DND-41 (cell line): ENCODE measurements at regions not wholly inside any gene's neighbourhood (a gene's known extent, or its start where the extent isn't known, plus 50 kb on each side); places are given as distances from the start of the nearest gene placed in this dataset.
A peak's percentile ranks its signal among the peaks of the same experiment; 100 is the strongest.

Source experiments
- ATAC-seq: fragments of 200-7000 bp; cut with Tn5 transposase; 3 replicates; pipeline ENCODE4 v1.9.1; 2021; ENCODE audit warnings: low read depth; ENCODE audit not compliant: insufficient read depth
- DNase-seq: peaks from one replicate; pipeline ENCODE4 v3.0.0-alpha.2; 2020
- H2AFZ ChIP-seq: 2 replicates; pipeline ENCODE4 v1.6.0; 2012; ENCODE audit warnings: low read depth, low read length
- H3K27ac ChIP-seq: 2 replicates; pipeline ENCODE4 v1.5.1; 2012; ENCODE audit warnings: low read length, inconsistent platforms
- H3K27me3 ChIP-seq: fragments of 200-600 bp; sonication (generic); 2 replicates; pipeline ENCODE4 v1.6.0; 2012; ENCODE audit warnings: low read length, mild to moderate bottlenecking, inconsistent platforms; ENCODE audit not compliant: insufficient read depth, poor library complexity
- H3K36me3 ChIP-seq: 2 replicates; pipeline ENCODE4 v1.5.1; 2012; ENCODE audit warnings: low read length, inconsistent platforms; ENCODE audit not compliant: insufficient read depth
- H3K4me1 ChIP-seq: 2 replicates; pipeline ENCODE4 v1.5.1; 2012; ENCODE audit warnings: mild to moderate bottlenecking, low read length; ENCODE audit not compliant: insufficient read depth
- H3K4me2 ChIP-seq: 2 replicates; pipeline ENCODE4 v1.6.0; 2012; ENCODE audit warnings: mild to moderate bottlenecking, moderate library complexity, low read length, inconsistent platforms; ENCODE audit not compliant: insufficient read depth
- H3K4me3 ChIP-seq, 2 experiments: fragments of 200-600 bp in 1 of 2; shearing (Covaris generic) in 1 of 2; 2 replicates each; pipeline ENCODE4 v1.5.1; 2012 to 2016; ENCODE audit warnings: inconsistent platforms in 2 of 2, low read length in 2 of 2, mild to moderate bottlenecking in 2 of 2, low read depth in 1 of 2, moderate library complexity in 1 of 2
- H3K79me2 ChIP-seq: 2 replicates; pipeline ENCODE4 v1.6.0; 2012; ENCODE audit warnings: low read length, inconsistent platforms; ENCODE audit not compliant: insufficient read depth
- H3K9ac ChIP-seq: 2 replicates; pipeline ENCODE4 v1.6.0; 2012; ENCODE audit warnings: low read depth, mild to moderate bottlenecking, inconsistent platforms, low read length, moderate library complexity
- H3K9me3 ChIP-seq: 2 replicates; pipeline ENCODE4 v1.5.1; 2012; ENCODE audit warnings: low read length, moderate library complexity, mild to moderate bottlenecking, inconsistent platforms; ENCODE audit not compliant: insufficient read depth, severe bottlenecking
- H4K20me1 ChIP-seq: 2 replicates; pipeline ENCODE4 v1.6.0; 2012; ENCODE audit warnings: low read length; ENCODE audit not compliant: insufficient read depth
- CTCF ChIP-seq: IDR thresholded peaks from 2 replicates; pipeline ENCODE4 v1.5.1; 2012; ENCODE audit warnings: borderline replicate concordance, low read length, moderate library complexity, mild to moderate bottlenecking; ENCODE audit not compliant: poor library complexity, severe bottlenecking; ENCODE audit errors: extremely low read depth
- EZH2 ChIP-seq: IDR thresholded peaks from 3 replicates; pipeline ENCODE4 v1.6.1; 2012; ENCODE audit warnings: borderline replicate concordance, low read depth, mild to moderate bottlenecking, moderate library complexity, low read length, inconsistent platforms; ENCODE audit not compliant: severe bottlenecking

- DNase-seq (no peak), ATAC-seq (0 out of 3 replicates have a peak, but pooled peaks have one; percentile 42)
- H2AFZ ChIP-seq = no peak overlapping the region
- no peaks in the 10 kb centered on the region for H4K20me1 ChIP-seq
- no peaks in the 10 kb centered on the region for H3K79me2 ChIP-seq
- no peak for TF ChIP-seq EZH2
- no peak for TF ChIP-seq CTCF
- H3K27ac ChIP-seq = no peak overlapping the region
- H3K9me3 ChIP-seq = no peaks in the 10 kb centered on the region
- no peak overlapping the region for H3K4me3 ChIP-seq
- H3K4me2 ChIP-seq = no peak overlapping the region
- no peak overlapping the region for H3K9ac ChIP-seq
- no peaks in the 10 kb centered on the region for H3K27me3 ChIP-seq
- H3K4me1 ChIP-seq = no peaks in the 10 kb centered on the region
- H3K36me3 ChIP-seq = no peaks in the 10 kb centered on the region
These were observed 232.4 kb downstream of the AHR start for GRCh38 chr7:17530741-17531421.

GRCh38 chr7:17532861-17533404 is 234.5 kb downstream of the AHR start:
- Histone ChIP-seq H3K9ac (no peak overlapping the region), H3K4me1 (no peaks in the 10 kb centered on the region), H3K27me3 (no peaks in the 10 kb centered on the region), H4K20me1 (no peaks in the 10 kb centered on the region), H3K27ac (no peak overlapping the region), H2AFZ (no peak overlapping the region), H3K4me3 (no peak overlapping the region), H3K36me3 (no peaks in the 10 kb centered on the region), H3K4me2 (no peak overlapping the region), H3K79me2 (no peaks in the 10 kb centered on the region), H3K9me3 (no peaks in the 10 kb centered on the region)
- ATAC-seq (no peak), DNase-seq (no peak)
- TF ChIP-seq EZH2 (no peak), CTCF (no peak)

GRCh38 chr7:17534348-17534747 is 235.9 kb downstream of the AHR start:
- Histone ChIP-seq H3K4me2 (no peak overlapping the region), H3K36me3 (no peaks in the 10 kb centered on the region), H3K4me3 (no peak overlapping the region), H4K20me1 (no peaks in the 10 kb centered on the region), H3K27me3 (no peaks in the 10 kb centered on the region), H3K27ac (no peak overlapping the region), H3K9ac (no peak overlapping the region), H3K79me2 (no peaks in the 10 kb centered on the region), H2AFZ (no peak overlapping the region), H3K4me1 (no peaks in the 10 kb centered on the region), H3K9me3 (no peaks in the 10 kb centered on the region)
- no peak for TF ChIP-seq CTCF
- TF ChIP-seq EZH2 = no peak
- DNase-seq (no peak), ATAC-seq (no peak)
